ENCODE measurements at regions not wholly inside any gene's neighbourhood (a gene's known extent, or its start where the extent isn't known, plus 50 kb on each side); places are given as distances from the start of the nearest gene placed in this dataset.

DNA sequence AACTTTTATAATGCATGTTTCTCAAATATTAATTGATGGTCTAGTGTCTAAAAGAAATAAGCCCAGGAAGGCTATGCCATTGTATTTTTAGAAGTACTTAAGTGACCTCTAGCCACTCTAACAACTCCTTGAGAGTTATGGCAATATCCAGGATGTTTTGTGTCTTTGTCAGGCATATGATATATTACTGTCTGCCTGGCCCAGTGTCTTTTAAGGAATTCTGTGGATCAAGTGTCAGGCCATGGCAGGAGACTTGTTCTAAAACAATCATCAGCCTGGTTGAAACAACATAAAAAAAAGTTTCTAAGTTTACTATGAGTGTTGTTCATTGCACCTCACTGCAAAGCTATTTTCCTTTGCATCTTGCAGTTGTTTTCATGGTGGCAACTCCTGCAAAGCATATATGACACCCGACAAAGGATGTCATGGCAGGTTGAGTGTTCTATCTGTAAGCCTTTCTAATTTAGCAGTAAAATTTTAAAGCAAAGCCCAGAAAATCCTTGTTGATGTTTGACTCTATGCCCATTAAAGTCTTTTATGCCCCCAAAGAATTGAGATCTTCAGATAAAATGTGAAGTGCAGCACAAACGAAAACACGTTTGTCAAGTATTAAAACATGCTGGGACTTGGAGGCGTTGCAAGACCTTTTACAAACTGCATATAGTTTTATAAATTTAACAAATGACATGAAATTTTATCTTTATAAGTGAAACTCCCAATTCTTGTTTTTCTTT, 89.5 kb upstream of the SLC38A2 start:
- Histone ChIP-seq H3K9ac (ENCODE audit: low read length) (peak overlapping the region; percentile 7), H3K36me3 (ENCODE audit: control insufficient read depth, insufficient read depth, low read length, severe bottlenecking) (peaks cover 2% of the 10 kb centered on the region), H3K9me3 (ENCODE audit: control insufficient read depth, low read length) (peaks cover 9% of the 10 kb centered on the region), H3K27me3 (replicated peaks; ENCODE audit: control insufficient read depth, insufficient read depth, low read length) (no peaks in the 10 kb centered on the region), H3K4me3 (ENCODE audit: low read length) (no peak overlapping the region), H3K4me1 (ENCODE audit: control insufficient read depth, insufficient read depth, low read length) (peaks cover 15% of the 10 kb centered on the region)
- DNase-seq (ENCODE audit: low read depth) = no peak

DNA sequence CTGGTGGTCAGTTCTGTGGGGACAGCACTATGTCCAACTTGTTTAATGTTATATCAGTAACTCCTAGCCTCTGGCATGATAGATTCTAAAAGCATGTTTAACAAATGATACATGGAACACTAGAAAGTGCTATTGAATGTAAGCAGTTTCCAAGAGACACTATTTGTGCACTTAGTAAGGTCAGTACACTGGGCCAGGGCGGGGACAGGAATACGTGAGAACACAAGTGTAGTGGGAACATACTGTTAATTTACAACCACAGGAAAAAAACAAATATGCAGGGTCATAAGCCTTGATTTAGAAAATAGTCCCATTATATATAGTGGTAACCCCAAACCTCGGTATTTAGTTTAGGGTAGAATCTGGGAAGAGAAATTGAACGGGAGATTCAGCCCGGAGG, 88.9 kb upstream of the SLC38A2 start:
- Histone ChIP-seq H3K9ac (ENCODE audit: low read length) (peak overlapping the region; percentile 1), H3K4me1 (ENCODE audit: control insufficient read depth, insufficient read depth, low read length) (peaks cover 15% of the 10 kb centered on the region), H3K4me3 (ENCODE audit: low read length) (no peak overlapping the region), H3K9me3 (ENCODE audit: control insufficient read depth, low read length) (peaks cover 9% of the 10 kb centered on the region), H3K27me3 (replicated peaks; ENCODE audit: control insufficient read depth, insufficient read depth, low read length) (no peaks in the 10 kb centered on the region), H3K36me3 (ENCODE audit: control insufficient read depth, insufficient read depth, low read length, severe bottlenecking) (peaks cover 2% of the 10 kb centered on the region)
- DNase-seq (ENCODE audit: low read depth) = no peak

DNA sequence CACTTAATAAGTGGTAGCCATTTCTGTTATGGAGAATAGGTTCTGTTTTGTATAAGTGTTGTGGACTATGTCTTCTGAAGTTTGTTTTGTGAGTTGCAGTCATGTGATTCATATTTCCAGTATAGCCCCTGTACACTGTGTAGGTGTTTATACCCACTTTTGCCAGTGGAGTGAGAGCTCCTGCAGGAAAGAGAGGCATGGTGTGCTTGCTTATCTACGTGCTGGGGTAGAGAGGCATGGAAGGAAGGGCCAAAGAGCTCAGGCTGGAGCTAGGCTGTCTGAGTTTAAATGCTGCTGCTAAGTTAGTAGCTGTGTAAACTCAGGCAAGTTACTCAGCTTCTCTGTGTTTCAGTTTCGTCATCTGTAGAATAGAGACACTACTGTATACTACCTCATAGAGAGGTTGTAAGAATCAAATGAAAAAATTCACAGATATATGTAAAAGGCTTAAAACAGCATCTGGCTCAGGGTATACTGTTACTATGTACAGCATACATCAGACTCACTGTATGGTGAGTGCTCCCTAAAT, 88.2 kb upstream of the SLC38A2 start:
- Histone ChIP-seq H3K36me3 (ENCODE audit: control insufficient read depth, insufficient read depth, low read length, severe bottlenecking) (peaks cover 5% of the 10 kb centered on the region), H3K4me1 (ENCODE audit: control insufficient read depth, insufficient read depth, low read length) (peaks cover 22% of the 10 kb centered on the region), H3K27me3 (replicated peaks; ENCODE audit: control insufficient read depth, insufficient read depth, low read length) (no peaks in the 10 kb centered on the region), H3K9me3 (ENCODE audit: control insufficient read depth, low read length) (peaks cover 9% of the 10 kb centered on the region), H3K4me3 (ENCODE audit: low read length) (no peak overlapping the region), H3K9ac (ENCODE audit: low read length) (peak overlapping the region; percentile 1)
- no peak for DNase-seq (ENCODE audit: low read depth)

DNA sequence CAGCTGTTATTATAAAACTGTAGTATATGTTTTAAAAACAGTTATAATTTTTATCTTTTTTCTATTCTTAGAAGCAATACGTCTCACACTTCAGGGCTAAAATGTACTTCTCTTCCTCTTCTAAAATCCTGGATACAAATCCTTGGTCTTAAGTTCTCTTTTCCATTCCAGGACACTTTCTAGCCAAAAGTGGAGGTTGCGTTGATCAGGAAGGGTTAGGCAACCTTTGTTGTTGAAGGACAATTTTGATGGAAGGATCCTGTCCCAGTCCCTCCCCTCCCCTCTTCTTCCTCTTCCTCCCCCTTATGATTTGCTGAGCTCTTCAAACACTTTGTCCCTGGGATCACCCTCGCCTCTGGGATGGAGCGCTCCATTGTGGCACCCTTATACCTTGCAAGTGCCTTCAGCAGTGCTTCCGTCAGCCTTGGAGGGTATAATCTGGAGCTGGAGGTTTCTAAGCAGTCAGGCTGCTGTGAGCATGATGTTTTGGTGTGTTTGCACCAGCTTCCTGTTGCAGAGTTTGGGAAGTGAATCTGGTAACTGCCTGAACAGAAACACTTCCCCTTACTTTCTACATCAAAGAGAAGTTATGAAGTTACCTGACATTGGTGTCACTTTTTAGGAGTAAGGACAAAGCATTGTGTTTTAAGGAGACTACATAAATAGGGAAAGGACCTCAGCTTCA, 87.4 kb upstream of the SLC38A2 start:
- DNase-seq (ENCODE audit: low read depth) = no peak
- no peak overlapping the region for H3K4me3 ChIP-seq (ENCODE audit: low read length)

DNA sequence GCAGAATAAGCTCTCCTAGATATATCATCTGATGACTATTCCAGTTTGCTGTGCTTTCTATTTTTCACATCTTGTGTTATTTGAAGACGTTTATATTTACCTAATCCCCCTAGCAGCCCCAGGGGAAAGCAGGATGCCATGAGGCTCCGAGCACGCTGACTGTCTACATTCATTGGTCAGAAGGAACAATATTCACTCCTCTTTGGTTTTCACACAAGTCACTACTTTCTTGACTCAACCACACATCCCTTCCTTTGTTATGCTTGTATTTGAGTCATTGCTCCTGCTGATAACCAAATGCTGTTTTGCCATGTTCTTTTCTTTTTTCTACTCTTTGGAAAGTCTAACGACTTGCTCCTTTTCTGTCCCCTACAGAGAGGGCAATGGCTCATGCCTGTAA, 86.5 kb upstream of the SLC38A2 start:
- DNase-seq (ENCODE audit: low read depth) = peak; percentile 48
- H3K9me3 ChIP-seq (ENCODE audit: control insufficient read depth, low read length) = no peaks in the 10 kb centered on the region

More for the DNA sequence above, 87.4 kb upstream of the SLC38A2 start:
- no peaks in the 10 kb centered on the region for H3K27me3 ChIP-seq (replicated peaks; ENCODE audit: control insufficient read depth, insufficient read depth, low read length)
- H3K9ac ChIP-seq (ENCODE audit: low read length) = no peak overlapping the region
- peaks cover 7% of the 10 kb centered on the region for H3K36me3 ChIP-seq (ENCODE audit: control insufficient read depth, insufficient read depth, low read length, severe bottlenecking)
- H3K9me3 ChIP-seq (ENCODE audit: control insufficient read depth, low read length) = peaks cover 6% of the 10 kb centered on the region
- H3K4me1 ChIP-seq (ENCODE audit: control insufficient read depth, insufficient read depth, low read length) = peaks cover 22% of the 10 kb centered on the region

DNA sequence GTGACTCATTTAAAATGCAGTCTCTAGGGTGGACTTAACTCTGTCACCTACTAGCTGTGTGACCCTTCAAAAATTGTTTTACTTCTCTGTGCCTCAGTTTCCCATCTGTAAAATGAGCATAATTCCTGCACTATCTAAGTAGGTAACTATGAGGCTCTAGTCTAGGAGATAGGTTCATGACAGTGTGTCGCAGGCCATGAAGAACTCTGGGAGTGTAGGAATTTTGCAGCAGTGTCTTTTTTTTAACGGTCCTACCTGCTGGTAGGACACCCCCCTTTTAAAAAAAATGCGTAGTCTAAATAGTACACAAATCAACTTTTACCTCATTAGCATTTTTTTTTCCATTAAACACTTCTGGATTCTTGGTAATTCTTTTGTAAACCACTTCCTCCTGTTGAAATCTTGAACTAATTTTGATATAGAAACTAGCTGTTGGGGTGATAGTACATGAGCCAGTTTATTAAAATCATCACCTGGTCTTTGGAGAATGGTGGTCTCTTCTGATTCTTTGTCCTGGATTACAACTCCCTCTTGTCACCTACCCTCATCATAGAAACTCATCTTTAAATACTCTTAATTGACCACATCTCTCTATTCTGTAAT, 86.0 kb upstream of the SLC38A2 start:
- Histone ChIP-seq H3K9ac (ENCODE audit: low read length) (no peak overlapping the region), H3K4me1 (ENCODE audit: control insufficient read depth, insufficient read depth, low read length) (peaks cover 22% of the 10 kb centered on the region), H3K36me3 (ENCODE audit: control insufficient read depth, insufficient read depth, low read length, severe bottlenecking) (peaks cover 7% of the 10 kb centered on the region), H3K4me3 (ENCODE audit: low read length) (no peak overlapping the region), H3K9me3 (ENCODE audit: control insufficient read depth, low read length) (no peaks in the 10 kb centered on the region), H3K27me3 (replicated peaks; ENCODE audit: control insufficient read depth, insufficient read depth, low read length) (no peaks in the 10 kb centered on the region)
- no peak for DNase-seq (ENCODE audit: low read depth)

More for the DNA sequence above, 86.5 kb upstream of the SLC38A2 start:
- Histone ChIP-seq H3K4me1 (ENCODE audit: control insufficient read depth, insufficient read depth, low read length) (peaks cover 22% of the 10 kb centered on the region), H3K27me3 (replicated peaks; ENCODE audit: control insufficient read depth, insufficient read depth, low read length) (no peaks in the 10 kb centered on the region), H3K4me3 (ENCODE audit: low read length) (no peak overlapping the region), H3K36me3 (ENCODE audit: control insufficient read depth, insufficient read depth, low read length, severe bottlenecking) (peaks cover 7% of the 10 kb centered on the region), H3K9ac (ENCODE audit: low read length) (no peak overlapping the region)

DNA sequence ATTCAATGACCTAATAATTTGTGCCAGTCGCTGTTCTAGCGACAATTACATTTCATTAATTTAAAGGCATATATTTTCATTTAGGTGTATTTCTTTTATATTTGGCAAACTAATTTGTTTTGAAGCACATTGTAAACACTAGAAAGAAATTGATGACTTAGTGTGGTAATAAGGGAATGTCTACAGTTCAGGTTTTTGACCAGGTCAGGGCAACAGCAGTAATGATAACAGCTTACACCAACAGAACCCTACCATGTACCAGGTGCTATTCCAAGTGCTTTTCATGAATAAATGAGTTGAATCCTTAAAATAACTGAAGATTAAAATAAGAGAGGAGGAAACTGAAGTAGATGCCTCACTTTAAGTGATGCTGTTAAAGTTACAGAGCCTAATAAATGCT, 85.4 kb upstream of the SLC38A2 start:
- Histone ChIP-seq H3K27me3 (replicated peaks; ENCODE audit: control insufficient read depth, insufficient read depth, low read length) (no peaks in the 10 kb centered on the region), H3K4me1 (ENCODE audit: control insufficient read depth, insufficient read depth, low read length) (peaks cover 21% of the 10 kb centered on the region), H3K36me3 (ENCODE audit: control insufficient read depth, insufficient read depth, low read length, severe bottlenecking) (peaks cover 7% of the 10 kb centered on the region), H3K9me3 (ENCODE audit: control insufficient read depth, low read length) (no peaks in the 10 kb centered on the region), H3K4me3 (ENCODE audit: low read length) (no peak overlapping the region), H3K9ac (ENCODE audit: low read length) (no peak overlapping the region)
- no peak for DNase-seq (ENCODE audit: low read depth)

DNA sequence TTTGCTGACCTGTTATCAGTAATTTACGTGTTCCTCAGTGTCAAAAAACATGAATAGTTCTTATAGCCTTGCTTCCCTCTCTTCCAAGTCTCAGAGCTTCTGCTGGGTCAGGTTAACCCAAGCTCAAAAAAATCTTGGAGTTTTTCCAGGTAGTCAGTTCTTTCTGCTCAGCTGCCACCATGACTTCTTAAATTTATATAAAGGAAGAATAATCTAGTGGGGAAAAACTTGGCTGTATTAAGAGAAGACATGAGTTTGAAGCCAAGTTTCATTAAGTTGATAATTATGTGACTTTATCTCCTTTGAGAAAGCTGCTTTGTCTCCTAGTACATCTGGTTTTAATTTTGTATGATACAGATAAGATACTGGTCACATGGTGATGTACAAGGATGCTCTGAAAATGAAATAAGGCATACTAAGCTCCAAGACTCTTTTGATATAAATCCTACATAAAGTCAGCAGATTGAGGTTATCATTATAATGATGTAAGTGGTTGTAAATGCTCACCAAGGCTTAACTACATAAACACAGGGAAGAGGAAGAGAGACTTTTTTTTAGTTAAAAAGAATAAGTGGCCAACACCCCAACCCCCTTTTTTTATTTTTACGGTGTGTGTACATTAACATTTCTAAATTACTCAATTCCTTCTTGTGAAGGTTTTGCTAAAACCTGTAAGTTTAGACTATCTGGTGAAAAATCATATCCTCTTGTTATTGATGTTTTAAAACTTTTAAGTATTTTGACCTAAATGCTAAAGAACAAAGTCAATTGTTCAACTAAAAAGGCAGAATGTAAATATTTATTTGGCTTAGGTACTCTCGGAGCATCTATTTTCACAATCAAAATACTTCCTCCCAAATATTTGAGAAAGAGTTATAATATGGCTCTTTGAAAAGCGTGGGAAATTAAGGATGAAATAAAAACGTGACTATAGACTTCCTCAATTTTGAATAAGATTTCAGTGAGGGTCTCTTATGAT, 84.1 kb upstream of the SLC38A2 start:
- peaks cover 8% of the 10 kb centered on the region for H3K4me1 ChIP-seq (ENCODE audit: control insufficient read depth, insufficient read depth, low read length)
- no peaks in the 10 kb centered on the region for H3K9me3 ChIP-seq (ENCODE audit: control insufficient read depth, low read length)
- no peak overlapping the region for H3K4me3 ChIP-seq (ENCODE audit: low read length)
- DNase-seq (ENCODE audit: low read depth) = no peak
- H3K9ac ChIP-seq (ENCODE audit: low read length) = no peak overlapping the region
- H3K36me3 ChIP-seq (ENCODE audit: control insufficient read depth, insufficient read depth, low read length, severe bottlenecking) = peaks cover 7% of the 10 kb centered on the region
- H3K27me3 ChIP-seq (replicated peaks; ENCODE audit: control insufficient read depth, insufficient read depth, low read length) = no peaks in the 10 kb centered on the region

DNA sequence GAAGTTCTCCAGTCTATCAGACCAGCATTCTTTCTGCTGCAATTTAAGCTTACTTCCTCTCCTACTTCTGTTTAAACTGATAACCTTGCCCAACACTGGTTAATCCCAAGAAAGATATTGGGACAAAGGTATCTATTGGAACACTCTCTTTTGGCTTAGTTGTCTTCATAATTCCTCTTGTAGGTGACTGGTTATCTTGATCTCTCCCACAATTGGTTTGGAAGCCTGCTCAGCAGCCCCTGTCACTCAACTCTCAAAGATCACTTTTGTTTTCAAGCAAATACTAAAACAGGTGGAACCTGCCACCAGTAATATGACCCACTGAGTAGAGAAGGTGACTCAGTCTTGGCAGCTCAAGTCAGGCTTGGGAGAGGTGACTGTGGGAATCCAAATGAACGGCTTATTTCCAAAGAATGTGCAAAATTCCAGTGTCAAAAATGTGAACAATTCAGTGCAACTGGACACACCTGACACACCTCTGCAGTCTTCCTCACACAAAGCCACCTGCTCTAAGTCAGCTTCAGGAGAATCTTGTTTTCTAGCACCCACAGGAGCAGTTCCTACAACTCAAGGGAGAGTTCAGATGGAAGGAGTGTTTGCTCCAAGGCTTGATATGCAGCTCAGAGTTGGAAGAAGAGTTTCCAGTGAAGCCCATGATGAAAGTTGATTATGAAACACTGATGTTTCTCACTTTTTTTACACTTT, 83.2 kb upstream of the SLC38A2 start:
- DNase-seq (ENCODE audit: low read depth) = no peak
- Histone ChIP-seq H3K36me3 (ENCODE audit: control insufficient read depth, insufficient read depth, low read length, severe bottlenecking) (peaks cover 7% of the 10 kb centered on the region), H3K4me1 (ENCODE audit: control insufficient read depth, insufficient read depth, low read length) (peaks cover 7% of the 10 kb centered on the region)

DNA sequence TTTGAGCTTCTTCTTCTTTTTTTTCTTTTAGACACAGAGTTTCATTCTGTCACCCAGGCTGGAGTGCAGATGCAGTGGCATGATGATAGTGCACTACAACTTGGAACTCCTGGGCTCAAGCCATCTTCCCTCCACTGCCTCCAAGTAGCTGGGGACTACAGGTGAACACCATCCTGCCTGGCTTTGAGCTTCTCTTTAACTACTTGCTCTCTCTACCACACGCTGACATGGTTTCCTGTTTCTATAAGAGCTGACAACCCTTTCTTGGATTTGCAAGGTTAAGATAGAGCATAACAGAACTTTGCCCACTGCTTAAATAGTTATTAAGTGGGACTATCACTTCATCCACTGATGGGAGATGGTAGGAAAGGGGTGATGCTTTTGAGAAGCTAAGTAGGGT, 82.4 kb upstream of the SLC38A2 start:
- Histone ChIP-seq H3K4me3 (ENCODE audit: low read length) (no peak overlapping the region), H3K9me3 (ENCODE audit: control insufficient read depth, low read length) (no peaks in the 10 kb centered on the region), H3K9ac (ENCODE audit: low read length) (no peak overlapping the region), H3K4me1 (ENCODE audit: control insufficient read depth, insufficient read depth, low read length) (peaks cover 9% of the 10 kb centered on the region), H3K27me3 (replicated peaks; ENCODE audit: control insufficient read depth, insufficient read depth, low read length) (no peaks in the 10 kb centered on the region), H3K36me3 (ENCODE audit: control insufficient read depth, insufficient read depth, low read length, severe bottlenecking) (peaks cover 7% of the 10 kb centered on the region)
- DNase-seq (ENCODE audit: low read depth) = no peak

More for the DNA sequence above, 83.2 kb upstream of the SLC38A2 start:
- Histone ChIP-seq H3K27me3 (replicated peaks; ENCODE audit: control insufficient read depth, insufficient read depth, low read length) (no peaks in the 10 kb centered on the region), H3K4me3 (ENCODE audit: low read length) (no peak overlapping the region), H3K9me3 (ENCODE audit: control insufficient read depth, low read length) (no peaks in the 10 kb centered on the region), H3K9ac (ENCODE audit: low read length) (no peak overlapping the region)

Measured in adipocyte (in vitro differentiated cells).